CD1c-positive myeloid dendritic cell (primary cell): ENCODE measurements at regions not wholly inside any gene's neighbourhood (a gene's known extent, or its start where the extent isn't known, plus 50 kb on each side); places are given as distances from the start of the nearest gene placed in this dataset.

Experiments used
- DNase-seq: peaks from one replicate; pipeline ENCODE4 v3.0.0-alpha.2; 2016; ENCODE audit errors: extremely low spot score

DNA sequence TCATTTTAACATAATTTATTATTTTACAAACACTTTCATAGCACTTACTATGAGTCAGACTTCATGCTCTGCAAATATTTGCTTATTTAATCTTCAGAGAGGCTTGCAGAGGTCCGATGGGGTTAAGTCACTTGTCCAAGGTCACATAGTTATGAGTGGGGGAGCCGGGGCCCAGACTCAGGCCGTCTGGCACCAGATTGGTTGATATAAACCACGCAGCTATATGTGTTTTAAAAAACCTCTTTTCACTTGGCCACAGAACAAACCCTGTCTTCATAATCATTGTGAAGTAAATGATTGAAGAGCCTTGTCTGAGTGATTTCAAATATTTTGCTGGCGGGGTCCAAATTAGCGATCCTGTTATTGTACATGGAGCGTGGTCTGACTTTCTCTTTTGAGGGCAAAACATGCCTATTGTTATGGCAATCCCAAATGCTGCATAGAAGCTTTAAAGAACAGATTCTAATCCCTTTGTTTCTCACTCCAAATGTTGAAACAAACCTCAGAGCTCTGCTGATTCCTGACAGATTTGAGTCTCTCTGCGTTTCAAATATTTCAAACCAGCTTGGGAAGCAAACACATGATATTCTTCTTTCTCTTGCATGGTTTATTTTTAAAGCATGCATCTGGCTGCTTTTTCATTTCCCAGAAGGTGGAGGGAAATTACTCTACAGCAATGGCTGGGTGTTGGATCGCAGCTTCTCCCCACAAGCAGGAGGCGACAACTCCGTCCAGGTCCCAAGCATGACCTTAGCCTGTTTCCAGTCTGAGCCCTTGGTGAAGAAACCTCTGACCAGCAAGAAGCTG lies 142.4 kb downstream of the DDX1 start:
- DNase-seq: no peak

- no peak for DNase-seq
These were observed 143.2 kb downstream of the DDX1 start for GRCh38 chr2:15734674-15735483.

GRCh38 chr2:15735484-15736326 lies 144.0 kb downstream of the DDX1 start:
- no peak for DNase-seq

GRCh38 chr2:15736396-15737180 lies 144.9 kb downstream of the DDX1 start:
- DNase-seq: no peak

DNA sequence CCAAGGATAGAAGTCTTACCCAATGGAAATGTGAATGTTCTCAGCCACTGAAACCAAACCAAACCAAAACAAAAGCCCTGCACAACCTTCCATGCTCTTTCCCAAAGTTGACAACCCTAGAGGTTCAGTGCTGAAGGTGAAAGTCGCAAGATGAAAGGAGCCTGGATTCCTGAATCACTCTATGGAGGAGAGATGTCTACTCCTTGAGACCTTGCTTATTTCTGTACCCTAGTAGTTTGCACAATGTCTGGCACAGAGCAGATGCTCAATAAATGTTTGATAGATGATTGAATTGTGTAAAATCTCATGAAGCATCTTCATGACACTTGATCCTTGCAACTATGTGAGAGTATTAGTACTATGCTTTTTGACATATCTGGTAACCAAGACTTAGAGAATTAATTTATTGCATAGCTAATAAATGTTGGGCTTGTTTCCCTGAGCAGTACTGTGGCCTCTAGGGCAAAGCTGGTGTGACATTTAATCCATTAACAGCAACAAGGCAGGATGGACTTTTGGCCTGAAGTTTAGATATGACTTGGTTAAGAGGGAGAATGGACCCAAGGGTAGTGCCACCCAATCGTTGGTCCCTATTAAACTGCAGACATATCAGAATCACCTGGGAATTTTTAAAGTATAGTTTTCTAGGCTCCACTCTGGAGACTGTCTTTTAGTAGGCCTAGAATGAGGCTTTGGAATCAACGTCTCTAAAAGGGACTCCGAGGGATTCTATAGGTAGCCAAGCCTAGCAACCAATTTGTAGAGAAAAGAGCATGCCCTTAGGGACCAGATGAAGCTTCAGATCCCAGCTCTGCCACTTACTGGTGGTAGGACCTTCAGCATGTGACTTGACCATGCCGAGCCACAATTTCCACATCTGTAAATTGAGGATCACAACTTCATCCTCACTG lies 145.9 kb downstream of the DDX1 start:
- no peak for DNase-seq

- no peak for DNase-seq
These were observed 146.5 kb downstream of the DDX1 start for GRCh38 chr2:15738225-15738546.

- DNase-seq: no peak
These were observed 147.3 kb downstream of the DDX1 start for GRCh38 chr2:15738943-15739342.

DNA sequence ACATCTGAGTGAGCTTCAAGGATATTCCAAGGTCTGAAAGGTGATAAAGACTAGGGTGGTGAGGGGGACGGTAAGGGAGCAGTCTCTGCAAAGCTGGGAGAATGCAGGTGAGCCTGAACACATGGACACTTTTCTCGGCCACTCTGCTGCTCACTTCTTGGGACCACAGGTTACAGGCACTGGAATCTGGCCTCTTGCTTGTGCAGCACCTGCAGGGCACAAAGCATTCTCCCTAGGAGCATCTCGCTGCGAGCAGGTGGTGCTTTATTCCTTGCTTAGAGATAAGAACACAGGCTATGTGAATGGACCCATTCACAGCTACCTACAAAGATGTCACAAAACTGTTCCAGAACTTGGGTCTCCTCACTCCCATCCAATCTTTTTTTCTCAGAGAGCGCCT lies 153.2 kb downstream of the DDX1 start:
- no peak for DNase-seq

GRCh38 chr2:15745350-15745749 lies 153.7 kb downstream of the DDX1 start:
- DNase-seq: no peak

- DNase-seq: no peak
These were observed 154.4 kb downstream of the DDX1 start for GRCh38 chr2:15745907-15746702.

DNA sequence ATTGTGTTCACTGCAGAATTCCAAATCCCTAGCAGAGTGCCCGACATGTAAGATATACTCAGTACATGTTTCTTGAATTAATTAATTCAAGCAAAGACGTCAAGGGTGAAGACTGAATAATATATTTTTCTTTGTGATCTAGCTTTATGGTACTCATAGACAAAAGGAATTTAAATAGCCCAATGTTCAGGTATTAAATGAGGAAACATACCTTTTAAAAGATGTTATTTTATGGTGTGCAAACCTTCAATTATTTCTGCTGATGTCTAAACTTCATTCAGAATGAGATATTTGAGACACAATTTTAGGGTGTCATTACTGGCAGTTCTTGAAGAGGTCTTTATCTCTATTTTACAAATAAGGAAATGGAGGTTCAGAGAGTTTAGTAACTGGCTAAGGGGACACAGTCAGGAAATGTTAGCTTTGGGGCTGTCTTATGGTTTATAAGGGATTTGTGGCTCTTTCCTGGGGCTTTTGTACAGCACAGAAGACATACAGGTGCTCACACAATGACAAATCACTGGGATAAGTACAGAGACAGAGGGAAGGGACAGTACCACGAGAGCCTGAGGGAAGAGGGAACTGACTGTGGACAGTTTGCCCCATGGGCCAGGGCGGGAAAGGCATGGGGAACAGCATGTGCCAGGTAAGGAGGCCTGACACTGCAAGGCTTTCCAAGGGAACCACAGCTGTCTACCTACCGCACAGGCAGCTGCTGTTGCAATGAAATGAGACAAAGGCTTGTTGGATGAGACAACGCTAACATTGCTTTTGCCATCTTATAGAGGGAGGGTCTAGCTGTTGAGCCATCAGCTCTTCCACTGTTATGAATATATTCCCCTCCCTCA lies 155.3 kb downstream of the DDX1 start:
- DNase-seq: no peak

DNA sequence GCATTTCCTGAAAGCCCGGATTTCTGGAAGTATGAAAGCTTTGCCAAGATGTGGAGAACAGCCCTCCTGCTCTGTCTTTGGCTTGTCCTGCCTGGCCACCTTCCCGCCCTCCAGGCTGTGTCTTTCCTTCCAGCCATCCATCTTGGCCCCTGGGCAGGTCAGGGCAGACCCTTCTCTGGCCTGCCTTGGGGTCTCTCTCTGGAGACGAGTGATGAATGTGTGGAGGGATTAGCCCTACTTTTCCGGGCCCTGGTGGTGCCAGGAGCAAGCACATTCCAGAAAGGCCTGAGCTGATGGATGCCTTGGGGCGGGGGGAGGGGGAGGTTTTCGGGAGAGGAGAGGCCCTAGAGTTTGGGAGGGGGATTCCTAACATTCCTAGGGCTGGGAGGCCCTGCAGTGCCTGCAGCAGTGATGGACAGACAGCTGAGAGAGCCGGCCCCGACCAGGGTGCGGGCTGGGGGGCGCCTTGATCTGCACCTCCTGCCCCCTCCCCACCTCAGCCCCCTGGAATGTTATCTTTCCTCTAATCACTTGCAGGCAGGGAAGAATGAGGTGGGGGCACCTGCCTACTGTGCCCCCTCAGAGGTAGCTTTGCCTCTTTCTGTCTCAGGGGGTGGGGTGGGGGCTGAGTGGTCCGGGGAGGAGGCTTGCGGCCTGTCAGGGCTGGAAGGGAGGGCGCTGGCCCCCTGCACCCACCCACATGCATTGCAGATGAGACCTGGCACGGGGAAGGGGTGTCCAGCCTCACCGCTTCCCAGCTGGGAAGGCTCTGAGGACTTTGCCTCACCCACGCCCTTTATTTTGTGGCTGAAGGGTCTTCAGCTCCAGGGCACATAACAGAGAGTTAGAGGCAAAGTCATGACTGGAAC lies 156.2 kb downstream of the DDX1 start:
- DNase-seq: no peak

- DNase-seq: no peak
These were observed 157.2 kb downstream of the DDX1 start for GRCh38 chr2:15748736-15749323.

GRCh38 chr2:15749460-15750432 lies 158.1 kb downstream of the DDX1 start:
- DNase-seq: no peak

DNA sequence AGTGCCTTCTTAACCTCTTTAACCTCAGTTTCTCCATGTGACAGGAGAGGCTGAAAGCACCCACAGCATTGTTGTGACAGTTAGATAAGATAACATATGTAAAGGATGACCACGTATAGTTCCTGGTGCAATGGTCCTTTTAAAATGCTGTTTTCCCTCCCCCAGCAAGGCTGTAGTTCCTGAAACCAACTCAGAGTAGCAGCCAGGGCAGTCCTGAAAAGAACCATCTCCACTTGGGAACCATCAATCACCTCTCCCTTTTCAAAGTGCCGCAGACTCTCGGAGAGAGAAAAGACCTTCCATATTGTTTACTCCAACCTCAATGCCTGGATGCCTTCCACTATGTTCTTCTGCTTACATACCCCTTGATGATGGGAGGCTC lies 158.8 kb downstream of the DDX1 start:
- no peak for DNase-seq

DNA sequence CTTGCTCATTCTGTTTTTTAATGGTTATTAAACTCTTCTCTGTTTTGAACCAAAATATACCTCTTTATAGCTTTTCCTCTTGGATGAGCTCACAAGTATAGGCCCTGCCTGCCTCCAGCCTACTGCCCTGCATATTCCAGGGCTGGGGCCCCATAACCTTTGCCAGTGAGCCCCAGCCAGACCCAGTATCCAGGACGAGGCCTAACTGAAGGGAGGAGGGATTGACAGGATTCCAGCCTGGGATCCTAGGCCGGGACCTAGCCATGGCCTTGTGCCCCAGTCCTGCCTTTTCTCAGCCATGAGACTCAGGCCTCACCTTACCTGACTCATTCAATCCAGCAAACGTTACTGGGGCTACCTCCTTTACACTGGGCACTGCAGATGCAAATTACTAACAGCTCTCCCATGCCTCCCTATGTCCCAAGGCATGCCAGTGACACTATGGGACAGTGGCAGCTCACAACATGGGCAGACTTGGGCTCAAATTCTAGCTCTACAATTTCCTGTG lies 159.2 kb downstream of the DDX1 start:
- DNase-seq: no peak
